ENCODE measurements at regions not wholly inside any gene's neighbourhood (a gene's known extent, or its start where the extent isn't known, plus 50 kb on each side); places are given as distances from the start of the nearest gene placed in this dataset.
"Not testable (repeated sequence)": the region's sequence is repeated elsewhere in the genome, so short reads cannot be mapped to it uniquely, and the experiment has no call there.

DNA sequence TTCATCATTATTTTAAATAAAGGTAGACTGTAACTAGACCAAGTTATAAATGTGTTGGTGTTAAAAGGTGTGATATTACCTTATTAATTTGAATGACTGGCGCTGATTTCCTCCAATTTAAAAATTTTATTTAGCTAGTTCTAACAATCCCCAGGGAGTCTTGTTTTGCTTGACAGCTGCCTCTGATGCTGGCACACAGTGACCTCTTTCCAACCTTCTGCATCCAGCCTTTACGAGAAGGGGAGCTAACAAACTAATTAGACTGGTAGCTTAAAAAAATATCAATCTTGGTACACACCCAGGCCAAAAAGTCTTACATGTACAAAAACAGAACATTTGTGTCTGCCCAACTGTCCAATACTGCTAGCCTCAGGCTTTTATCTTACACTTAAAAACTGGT, 51.8 kb upstream of the ENPEP start:
- no peak overlapping the region for H3K4me3 ChIP-seq
- H3K27ac ChIP-seq: no peak overlapping the region

DNA sequence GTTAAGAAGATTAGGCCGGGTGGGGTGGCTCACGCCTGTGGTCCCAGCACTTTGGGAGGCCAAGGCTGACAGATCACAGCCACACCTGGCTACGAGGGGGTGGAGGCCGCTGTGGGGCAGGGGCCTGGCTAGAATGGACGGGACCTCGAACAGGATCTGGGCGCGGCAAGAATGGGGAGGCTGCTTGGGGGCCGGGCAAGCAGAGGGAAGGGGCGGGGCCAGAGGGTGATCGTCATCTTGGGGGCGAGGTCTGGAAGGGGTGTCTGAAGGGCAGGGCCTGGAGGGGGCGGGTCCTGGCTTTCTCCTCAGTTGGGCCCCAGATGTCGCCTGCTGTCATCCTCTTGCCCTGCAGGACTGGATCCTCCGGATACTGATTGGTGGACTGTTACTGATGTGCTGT, 57.3 kb upstream of the ENPEP start:
- no peak overlapping the region for H3K4me3 ChIP-seq
- H3K27ac ChIP-seq: no peak overlapping the region

DNA sequence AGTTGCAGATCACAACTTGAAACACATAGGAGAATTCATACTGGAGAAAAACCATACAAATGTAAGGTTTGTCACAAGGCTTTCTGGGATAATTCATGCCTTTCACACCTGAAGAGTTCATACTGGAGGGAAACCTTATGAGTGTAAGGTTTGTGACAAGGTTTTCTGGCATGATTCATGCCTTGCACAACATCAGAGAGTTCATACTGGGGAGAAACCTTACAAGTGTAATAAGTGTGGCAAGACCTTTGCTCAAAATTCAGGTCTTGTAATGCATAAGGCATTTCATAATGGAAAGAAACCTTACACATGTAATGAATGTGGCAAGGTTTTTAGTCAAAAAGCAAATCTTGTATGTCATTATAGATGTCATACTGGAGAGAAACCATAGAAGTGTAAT, 58.8 kb upstream of the ENPEP start:
- no peak overlapping the region for H3K27ac ChIP-seq
- H3K4me3 ChIP-seq: no peak overlapping the region

DNA sequence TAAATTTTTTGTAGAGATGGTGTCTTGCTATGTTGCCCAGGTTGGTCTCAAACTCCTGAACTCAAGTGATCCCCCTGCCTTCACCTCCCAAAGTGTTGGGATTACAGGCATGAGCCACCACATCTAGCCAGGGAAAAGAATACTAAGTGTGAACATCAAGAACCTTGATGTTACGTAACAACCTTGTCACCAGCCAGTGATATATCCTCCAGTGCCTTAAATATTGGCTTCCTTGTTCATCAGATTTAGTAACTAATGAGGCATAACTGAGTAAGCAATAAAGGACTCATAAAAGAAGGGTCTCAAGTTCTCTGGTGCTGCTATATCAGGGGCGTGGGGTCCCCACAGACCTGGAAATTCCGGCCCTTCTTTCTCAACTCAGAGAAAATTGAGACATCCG, 60.5 kb upstream of the ENPEP start:
- no peak overlapping the region for H3K4me3 ChIP-seq
- no peak overlapping the region for H3K27ac ChIP-seq

DNA sequence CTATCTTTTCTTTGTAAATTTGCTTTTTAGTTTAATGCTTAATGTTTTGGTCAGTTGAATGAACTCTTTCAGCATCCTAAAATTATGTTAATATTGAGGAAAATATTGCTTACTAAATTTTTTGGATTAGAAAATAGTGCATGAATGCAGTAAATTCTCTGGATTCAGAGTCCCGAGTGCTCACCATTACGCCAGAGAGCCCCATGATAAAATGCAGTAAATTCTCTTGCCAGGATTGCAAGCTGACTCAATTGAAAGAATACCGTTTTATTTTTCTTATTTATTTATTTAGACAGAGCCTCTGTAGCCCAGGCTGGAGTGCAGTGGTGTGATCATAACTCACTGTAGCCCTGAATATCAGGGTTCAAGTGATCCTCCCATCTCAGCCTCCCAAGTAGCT, 60.9 kb upstream of the ENPEP start:
- H3K27ac ChIP-seq: no peak overlapping the region

DNA sequence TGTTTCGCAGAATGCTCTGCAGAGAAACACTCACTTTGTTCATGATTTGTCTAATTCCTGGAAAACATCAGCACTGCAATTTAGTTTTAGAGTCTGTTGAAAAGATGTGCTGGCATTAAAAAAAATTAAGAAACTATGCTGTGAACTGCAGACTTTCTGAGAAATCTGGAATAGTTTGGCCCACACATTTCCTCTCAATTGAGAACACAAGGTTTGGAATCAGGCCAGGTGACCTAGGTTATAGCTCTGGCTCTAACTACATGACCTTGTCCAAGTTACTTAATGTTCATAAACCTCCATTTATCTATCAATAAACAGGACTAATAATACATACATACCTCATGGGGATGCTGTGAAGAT, 61.4 kb upstream of the ENPEP start:
- Histone ChIP-seq H3K4me3 (no peak overlapping the region), H3K27ac (no peak overlapping the region)

More for the DNA sequence above, 60.9 kb upstream of the ENPEP start:
- H3K4me3 ChIP-seq: no peak overlapping the region

DNA sequence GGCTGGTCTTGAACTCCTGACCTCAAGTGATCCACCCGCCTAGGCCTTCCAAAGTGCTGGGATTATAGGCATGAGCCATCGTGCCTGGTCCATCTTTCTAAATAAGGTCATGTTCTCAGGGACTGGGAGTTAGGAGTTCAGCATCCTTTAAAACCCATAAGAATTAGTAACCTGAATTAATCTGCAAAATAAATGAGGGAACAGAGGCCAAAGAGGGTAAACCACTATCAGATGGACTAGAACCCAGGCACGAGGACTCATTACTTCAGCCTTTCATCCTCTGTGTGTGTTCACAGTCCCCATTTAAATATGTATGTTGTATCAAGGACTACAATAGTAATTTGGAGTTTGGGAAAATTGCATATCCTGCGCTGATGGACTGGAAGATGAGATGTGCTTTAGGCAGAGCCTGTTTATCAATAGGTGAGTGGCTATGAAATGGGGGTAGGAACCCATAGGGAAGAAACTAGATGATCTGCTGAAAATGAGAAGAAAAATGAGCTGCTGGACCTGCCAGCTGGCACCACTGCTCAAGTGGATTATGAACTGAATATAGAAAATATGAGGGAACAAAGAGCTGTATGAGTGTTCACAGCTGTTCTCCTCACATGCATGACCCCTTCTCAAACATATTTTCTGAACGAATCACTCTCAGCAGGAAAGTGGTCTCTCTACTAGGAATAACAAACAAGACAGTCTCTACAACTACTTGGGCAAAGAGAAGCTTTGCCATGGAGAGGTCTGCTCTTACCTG, 62.0 kb upstream of the ENPEP start:
- not testable (repeated sequence) for H3K27ac ChIP-seq, H3K4me3 ChIP-seq

DNA sequence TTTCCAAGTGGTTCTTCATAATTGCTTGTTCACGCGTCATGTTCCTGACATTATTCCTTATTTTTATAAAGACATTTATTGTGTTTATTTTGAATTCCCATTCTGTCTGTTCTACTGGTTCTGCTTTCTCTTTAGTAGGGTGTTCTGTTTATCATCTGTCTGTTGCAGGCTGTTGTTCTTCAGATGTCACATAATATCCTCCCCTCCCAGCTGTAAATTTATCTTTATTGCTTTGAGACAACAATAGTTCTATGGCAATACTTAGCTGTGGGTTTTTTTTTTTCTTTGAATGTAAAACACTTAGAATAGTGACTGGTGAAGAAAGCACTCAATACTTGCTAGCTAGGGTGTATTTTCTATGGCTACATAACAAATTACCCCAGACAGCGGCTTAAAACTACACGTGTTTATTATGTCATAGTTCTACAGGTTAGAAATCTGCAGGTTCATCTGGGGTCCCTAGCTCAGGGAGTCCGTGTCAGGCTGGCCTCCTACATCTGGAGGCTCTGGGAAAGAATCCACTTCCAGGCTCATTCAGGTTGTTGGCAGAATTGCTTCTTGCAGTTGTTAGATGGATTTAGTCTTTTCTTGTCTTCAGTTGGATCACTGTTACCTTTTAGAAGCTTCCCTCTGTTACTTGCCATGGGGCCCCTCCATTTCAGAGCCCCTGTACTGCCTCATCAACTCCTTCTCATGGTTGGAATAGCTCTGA, 63.4 kb upstream of the ENPEP start:
- no peak overlapping the region for H3K4me3 ChIP-seq

DNA sequence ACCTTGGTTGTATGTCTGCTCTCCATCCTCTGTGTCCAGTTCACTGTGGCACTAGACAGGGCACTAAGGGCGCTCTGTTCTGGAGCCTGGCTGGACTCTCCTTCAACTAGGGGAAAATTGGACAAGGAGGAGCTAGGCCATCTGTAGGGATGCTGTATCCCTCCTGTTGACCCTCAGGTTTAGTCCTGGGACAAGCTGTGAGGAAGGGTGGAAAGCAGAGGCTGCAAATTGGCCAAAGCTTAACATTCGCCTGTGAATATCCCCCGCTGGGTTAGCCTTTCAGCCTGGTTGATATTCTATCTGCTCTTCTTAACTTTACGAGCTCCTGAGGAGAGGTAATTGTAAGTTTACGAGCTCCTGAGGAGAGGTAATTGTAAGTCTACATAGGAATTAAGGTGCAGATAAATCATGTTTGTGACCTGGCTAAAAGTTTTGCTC, 64.4 kb upstream of the ENPEP start:
- Histone ChIP-seq H3K27ac (no peak overlapping the region), H3K4me3 (no peak overlapping the region)

More for the DNA sequence above, 63.4 kb upstream of the ENPEP start:
- no peak overlapping the region for H3K27ac ChIP-seq

DNA sequence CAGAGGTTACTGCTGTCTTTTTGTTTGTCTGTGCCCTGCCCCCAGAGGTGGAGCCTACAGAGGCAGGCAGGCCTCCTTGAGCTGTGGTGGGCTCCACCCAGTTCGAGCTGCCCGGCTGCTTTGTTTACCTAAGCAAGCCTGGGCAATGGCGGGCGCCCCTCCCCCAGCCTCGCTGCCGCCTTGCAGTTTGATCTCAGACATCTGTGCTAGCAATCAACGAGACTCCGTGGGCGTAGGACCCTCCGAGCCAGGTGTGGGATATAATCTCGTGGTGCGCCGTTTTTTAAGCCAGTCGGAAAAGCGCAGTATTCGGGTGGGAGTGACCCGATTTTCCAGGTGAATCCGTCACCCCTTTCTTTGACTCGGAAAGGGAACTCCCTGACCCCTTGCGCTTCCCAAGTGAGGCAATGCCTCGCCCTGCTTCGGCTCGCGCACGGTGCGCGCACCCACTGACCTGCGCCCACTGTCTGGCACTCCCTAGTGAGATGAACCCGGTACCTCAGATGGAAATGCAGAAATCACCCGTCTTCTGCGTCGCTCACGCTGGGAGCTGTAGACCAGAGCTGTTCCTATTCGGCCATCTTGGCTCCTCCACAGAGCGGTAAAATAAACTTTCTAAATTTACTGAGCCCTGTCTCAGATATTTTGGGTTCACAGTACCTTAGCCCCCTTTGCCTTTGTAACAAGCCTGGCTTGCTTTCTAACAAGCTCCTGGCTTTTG, 64.9 kb upstream of the ENPEP start:
- H3K4me3 ChIP-seq, H3K27ac ChIP-seq: not testable (repeated sequence)

DNA sequence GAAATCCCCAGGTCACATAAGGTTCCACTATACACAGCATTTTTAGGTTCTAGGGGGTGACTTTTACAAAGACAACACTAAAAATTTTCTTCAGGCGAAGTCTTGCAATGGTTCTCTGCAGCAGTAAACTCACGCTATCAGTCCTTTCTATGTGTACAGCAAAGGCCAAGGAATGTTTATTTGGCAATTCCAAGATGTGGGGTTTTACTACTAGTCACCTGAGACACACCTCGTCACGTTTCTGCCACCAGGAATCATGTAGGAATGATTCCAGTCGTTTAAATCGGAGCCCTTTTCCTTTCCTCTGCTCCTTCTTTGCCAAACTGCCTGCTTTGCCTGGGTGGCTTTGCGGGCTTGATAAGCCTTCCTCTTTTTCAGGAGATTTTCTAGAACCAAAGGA, 75.9 kb upstream of the ENPEP start:
- no peak overlapping the region for H3K27ac ChIP-seq
- no peak overlapping the region for H3K4me3 ChIP-seq

DNA sequence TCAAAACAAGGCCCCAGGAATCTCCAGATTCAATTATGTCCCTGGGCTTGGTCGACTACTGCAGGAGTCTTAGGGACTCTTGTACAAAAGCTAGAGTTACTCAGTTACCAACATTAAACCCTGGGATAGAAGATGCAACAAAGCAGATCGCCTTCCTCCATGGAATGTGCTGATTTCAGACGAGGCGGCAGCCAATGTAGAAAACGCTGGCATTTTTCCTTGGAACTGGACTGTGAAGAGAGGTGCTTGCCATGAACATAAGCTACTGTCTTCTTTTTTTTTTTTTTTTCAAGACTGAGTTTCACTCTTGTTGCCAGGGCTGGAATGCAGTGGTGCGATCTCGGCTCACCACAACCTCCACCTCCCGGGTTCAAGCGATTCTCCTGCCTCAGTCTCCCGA, 76.9 kb upstream of the ENPEP start:
- H3K4me3 ChIP-seq, H3K27ac ChIP-seq: not testable (repeated sequence)

DNA sequence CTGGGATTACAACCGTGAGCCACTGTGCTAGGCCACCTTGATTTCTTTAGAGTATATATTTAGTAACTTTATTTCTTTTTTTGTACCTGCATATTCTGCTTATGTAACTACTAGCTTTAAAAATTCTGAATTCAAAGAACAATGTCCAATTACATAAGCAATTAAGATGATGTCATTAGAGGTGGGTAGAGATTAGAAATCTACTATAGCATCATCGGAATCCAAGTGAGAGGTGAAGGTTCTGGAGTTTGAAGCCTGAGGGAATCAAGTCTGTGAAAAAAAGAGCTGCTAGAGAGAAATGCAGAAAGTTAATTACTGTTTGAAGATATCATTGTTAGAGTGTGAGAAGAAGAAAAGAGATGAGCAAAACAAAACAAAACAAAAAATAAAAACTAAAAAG, 79.0 kb upstream of the ENPEP start:
- Histone ChIP-seq H3K27ac (no peak overlapping the region), H3K4me3 (no peak overlapping the region)

DNA sequence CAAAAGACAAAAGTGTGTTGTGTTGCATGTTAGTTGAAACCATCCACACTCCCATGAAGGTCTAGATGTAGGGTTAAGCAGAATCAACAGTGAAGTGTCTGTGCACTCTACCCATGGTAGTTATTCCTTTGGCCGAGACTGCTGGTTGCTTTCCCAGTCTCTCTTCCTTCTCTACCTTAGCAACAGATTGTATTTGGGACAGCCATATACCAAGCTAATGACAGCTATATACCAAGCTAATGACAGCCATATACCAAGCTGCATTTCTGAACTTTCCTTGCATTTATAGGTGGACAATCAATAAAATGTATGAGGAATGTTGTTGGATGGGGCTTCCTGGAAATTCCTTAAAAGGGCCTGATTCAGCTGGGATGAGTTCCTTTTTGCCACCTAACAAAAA, 80.5 kb upstream of the ENPEP start:
- H3K27ac ChIP-seq: no peak overlapping the region
- no peak overlapping the region for H3K4me3 ChIP-seq

DNA sequence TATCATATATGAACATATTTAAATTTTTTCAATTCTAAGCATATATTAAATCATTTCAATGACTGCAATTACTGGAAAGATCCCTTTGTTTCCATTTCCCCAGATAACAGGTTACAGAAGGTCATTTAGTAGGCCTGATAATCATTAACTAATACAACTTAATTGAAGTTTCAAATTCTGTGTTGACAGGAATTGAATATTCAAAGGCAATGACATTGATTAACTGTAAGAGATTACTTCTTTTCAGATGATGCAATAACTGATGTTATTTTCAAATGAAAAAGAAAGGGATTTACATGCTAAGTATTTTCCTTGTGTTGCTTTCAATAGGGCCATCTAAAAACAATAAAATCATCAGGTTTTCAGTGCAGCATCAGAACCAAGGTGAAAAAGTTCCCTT, 81.1 kb upstream of the ENPEP start:
- Histone ChIP-seq H3K27ac (no peak overlapping the region), H3K4me3 (no peak overlapping the region)

DNA sequence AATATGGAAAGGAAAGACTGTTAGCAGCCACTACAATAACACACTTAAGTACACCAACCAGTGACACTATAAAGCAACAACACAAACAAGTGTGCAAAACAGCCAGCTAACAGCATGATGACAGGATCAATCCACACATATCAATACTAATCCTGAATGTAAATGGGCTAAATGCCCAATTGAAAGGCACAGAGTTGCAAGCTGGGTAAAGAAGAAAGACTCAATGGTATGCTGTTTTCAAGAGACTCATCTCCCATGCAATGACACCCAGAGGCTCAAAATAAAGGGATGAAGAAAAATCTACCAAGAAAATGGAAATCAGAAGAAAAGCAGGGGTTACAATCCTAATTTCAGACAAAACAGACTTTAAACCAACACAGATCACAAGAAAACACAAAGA, 94.2 kb upstream of the ENPEP start:
- Histone ChIP-seq H3K4me3 (no peak overlapping the region), H3K27ac (no peak overlapping the region)

DNA sequence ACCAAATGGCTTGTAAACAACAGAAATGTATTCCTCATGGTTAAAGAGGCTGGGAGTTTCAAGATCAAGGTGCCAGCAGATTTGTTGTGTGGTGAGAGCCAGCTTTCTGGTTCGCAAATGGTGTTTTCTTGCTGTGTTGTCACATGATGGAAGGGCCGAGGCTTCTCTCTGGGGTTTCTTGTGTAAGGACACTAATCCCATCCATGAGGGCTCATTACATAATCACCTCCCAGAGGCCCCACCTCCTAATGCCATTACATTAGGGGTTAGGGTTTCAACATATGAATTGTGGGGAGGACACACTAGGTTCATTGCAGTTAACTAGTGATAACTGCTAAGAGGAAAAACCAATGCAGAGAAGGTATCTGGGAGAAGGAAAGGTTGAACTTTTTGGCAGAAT, 103.5 kb upstream of the ENPEP start:
- no peak overlapping the region for H3K27ac ChIP-seq
- no peak overlapping the region for H3K4me3 ChIP-seq

DNA sequence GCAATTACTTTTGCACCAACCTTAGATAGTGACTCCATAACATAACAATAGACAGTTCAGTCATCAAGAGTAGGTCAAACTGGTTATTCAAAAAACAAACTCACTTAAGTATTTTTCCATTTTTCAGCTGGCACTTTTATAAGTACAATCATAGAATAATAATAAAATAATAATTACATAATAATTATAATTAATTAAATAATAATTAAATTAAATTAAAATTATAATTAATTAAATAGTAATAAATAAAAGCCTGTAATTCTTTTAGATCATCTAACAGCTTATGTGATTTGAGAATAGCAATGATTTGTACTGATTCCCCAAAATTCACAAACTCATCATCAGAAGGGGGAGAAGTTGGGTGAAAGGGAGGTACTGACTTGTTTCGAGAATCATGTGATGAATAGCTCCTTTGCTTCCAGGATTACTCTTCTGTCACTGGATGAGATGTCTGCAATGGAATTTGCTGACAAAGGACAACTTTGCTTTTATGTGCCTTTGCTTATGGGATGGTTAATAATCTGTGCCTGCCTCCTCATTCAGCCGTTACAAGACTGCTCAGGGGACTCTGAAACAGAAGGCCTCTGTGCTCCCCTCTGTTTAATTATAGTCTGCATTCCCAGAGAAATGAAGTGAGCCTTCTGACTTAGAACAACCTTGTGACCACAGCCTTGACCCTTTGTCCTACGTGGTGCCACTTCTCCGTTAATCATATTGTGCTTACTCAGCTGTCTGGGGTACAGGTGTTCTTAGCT, 104.8 kb upstream of the ENPEP start:
- H3K27ac ChIP-seq: no peak overlapping the region

DNA sequence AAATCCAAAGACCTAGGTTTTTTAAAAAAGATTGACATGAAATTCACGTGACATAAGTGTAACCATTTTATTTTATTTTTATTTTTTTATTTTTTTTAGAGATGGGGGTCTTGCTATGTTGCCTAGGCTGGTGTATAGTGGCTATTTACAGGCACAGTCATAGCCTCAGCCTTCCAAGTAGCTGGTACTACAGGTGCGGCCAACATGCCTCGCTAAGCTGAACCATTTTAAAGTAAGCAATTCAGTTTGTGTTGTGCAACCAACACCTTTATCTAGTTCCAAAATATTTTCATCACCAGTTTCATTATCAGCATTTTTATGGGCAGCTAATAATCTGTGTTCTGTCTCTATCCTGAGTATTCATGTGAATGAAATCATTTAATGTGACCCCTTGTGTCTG, 107.5 kb upstream of the ENPEP start:
- no peak overlapping the region for H3K4me3 ChIP-seq
- no peak overlapping the region for H3K27ac ChIP-seq

More for the DNA sequence above, 104.8 kb upstream of the ENPEP start:
- no peak overlapping the region for H3K4me3 ChIP-seq

DNA sequence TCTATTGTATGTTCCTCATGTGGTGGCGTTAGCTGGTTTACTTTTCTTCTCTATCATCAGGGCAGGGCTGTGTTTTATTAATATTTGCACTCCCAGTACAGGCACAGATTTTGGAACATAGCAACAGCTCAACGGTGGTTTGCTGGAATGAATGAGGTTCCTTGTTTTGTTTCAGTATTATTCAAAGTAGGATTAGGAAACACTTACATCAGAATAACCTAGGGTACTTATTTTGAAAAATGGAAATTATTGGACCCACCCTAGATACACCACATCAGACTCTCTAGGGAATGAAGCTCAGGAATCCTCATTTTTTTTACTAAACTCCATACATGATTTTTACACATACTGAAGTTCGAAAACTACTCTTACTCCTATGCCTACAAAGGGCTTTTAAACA, 108.8 kb upstream of the ENPEP start:
- no peak overlapping the region for H3K4me3 ChIP-seq
- H3K27ac ChIP-seq: no peak overlapping the region

Measured in skin epidermis (tissue), 12 donors.